ENCODE measurements at regions not wholly inside any gene's neighbourhood (a gene's known extent, or its start where the extent isn't known, plus 50 kb on each side); places are given as distances from the start of the nearest gene placed in this dataset.

- TF ChIP-seq CTCF (conservative IDR thresholded peaks at IDR 0.05) (no peak), ZFX (IDR thresholded peaks at IDR 0.05) (no peak)
Observed at GRCh38 chr13:37934339-37935191, 65.0 kb upstream of the TRPC4 start.
